NCI-H187 (cell line): ENCODE measurements at regions not wholly inside any gene's neighbourhood (a gene's known extent, or its start where the extent isn't known, plus 50 kb on each side); places are given as distances from the start of the nearest gene placed in this dataset.

Experiments
- DNase-seq, 2 experiments: peaks; one replicate each; lab custom pipeline; 2025; lab: John Stamatoyannopoulos, UW

- no peak for DNase-seq
Observed at GRCh38 chr1:5750186-5751162, 241.8 kb downstream of the NPHP4 start.

- DNase-seq, result no peak
Observed at GRCh38 chr1:5748286-5749225, 243.7 kb downstream of the NPHP4 start.

- DNase-seq, result no peak
Observed at GRCh38 chr1:5747426-5748285, 244.6 kb downstream of the NPHP4 start.

DNA sequence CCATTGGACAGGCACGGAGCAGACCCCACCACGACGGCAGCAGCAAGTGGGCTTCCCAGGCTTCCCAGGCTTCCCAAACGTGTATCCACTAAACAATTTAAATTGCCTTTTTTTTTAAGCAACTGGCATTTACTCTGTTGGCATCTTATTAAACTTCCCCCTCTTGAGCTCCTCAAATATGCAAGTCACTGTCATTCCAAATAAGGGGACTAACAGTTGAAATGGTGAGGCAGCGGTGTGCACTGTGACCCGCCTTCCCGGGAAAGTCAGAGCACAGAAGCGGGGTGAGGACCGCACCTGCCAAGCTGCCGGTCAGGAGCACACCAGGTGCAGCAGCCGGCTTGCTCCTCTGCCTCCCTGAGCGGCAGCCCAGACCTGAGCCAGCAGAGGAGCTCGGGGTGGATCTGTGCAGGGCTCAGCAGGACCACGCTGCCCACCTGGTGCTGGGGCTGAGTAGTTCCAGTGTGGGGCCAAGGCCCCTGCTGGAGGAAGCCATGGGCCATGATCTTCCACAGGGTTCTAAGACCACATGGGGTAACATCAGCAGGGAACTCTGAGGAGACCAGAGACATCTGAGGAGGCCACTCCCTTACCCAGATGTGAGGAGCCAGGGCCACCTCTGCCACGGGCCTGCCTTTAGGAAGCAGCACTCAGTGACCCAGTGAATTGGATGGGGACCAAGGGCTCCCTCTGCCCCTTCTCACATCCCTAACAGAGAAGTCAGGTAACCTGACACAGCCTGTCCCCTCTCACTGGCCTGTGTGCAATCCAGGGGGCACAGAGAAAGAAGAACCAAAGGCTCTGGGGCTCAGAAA, 245.4 kb downstream of the NPHP4 start:
- DNase-seq, result no peak

DNA sequence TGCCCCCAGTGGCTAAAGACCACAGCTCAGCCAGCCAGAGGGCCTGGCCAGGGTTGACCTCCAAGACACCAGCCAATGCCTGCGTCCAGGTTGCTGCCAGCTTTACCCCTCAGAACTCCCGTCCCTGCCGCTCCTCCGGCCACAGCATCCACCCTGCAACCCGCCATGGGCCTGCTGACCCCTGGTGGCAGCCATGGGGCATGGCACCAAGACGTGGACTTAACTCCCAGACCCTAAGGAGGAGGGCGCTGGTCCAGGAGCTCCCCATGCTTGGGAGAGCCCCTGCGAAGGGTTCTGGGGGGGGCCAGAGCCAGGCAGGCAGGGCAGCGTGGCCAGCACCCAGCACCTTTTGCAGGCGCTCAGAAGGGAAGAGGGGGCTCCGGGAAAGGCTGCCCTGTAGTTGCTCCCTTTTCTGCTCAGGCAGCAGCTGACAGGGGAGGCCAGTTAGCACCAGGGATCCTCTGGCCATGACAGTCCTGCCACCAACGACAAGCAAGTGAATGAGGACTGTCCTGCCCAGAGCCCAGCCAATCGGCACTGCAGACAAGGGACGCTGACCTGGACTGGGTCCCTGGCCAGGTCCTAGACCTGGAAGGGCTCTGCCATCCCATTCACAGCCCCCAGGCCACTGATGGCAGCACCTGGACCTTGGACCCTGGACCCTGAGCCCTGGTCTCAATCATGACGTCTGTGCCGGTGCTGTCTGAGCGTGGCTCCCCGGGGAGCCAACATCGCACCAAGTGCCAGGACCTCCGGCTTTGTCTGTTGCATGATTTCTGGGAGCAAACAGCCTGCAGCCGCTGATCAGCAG, 246.2 kb downstream of the NPHP4 start:
- peak in 1 of 2 experiments; percentile 50 for DNase-seq

DNA sequence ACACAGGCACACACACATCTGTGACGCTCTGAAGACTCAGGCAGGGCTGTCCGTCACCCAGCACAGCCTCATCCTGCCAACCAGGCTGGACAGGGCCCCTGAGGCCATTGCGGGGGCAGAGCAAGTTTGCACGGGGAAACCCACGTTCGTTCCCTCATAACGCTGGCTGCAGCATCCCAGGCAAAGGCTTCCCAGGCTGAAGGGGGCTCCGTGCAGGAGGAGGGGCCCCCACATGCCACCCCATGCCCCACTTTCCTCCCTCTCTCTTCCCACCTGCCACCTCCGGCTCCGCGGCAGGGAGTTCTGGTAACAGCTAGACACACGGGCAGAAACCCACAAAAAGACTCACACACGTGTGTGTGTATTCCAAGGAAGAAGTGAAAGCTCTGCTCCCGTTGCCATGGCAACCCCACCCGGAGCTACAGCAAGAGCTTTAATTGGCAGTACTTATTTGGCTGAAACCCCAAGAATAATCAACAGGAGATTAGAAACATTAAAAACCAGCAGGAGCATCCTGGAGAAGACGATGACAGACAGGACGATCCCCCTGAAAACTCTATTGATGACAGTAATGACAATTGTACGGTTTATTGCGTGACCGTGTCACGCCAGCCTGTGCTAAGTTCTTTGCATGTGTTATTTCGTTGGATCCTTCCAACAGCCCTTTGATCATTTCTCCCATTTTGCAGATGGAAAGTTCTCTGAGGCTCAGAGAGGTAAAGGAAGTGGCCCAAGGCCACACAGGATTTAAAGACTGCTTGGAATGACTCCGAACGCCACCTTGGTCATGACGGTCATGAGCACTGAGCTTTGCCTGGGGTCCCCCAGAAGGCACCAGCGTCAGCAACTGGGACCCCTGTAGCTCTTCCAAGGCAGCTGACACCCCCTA, 247.1 kb downstream of the NPHP4 start:
- DNase-seq, result no peak

- no peak for DNase-seq
Observed at GRCh38 chr1:5744341-5744740, 247.9 kb downstream of the NPHP4 start.

- DNase-seq, result no peak
Observed at GRCh38 chr1:5743435-5744095, 248.7 kb downstream of the NPHP4 start.

- DNase-seq, result no peak
Observed at GRCh38 chr1:5742801-5743200, 249.4 kb downstream of the NPHP4 start.

DNA sequence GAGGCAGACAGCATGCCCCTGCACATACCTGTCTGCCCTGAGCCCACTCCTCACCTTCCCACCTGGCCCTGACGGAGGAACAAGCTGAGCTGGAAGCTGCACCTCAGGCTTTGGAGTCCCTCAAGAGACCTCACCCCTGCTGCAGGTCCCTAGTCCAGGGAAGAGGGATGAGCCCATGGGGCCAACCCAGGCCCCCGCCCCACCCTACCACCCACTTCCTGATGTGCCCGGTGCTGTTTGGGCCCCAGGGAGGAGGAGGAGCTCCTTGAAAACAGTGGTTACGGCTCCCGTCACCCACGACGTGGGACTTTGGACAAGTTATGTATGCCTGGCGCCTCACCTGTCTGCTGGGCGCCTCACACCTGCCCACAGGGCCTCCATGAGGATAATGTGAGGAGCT, 250.2 kb downstream of the NPHP4 start:
- DNase-seq, result no peak

DNA sequence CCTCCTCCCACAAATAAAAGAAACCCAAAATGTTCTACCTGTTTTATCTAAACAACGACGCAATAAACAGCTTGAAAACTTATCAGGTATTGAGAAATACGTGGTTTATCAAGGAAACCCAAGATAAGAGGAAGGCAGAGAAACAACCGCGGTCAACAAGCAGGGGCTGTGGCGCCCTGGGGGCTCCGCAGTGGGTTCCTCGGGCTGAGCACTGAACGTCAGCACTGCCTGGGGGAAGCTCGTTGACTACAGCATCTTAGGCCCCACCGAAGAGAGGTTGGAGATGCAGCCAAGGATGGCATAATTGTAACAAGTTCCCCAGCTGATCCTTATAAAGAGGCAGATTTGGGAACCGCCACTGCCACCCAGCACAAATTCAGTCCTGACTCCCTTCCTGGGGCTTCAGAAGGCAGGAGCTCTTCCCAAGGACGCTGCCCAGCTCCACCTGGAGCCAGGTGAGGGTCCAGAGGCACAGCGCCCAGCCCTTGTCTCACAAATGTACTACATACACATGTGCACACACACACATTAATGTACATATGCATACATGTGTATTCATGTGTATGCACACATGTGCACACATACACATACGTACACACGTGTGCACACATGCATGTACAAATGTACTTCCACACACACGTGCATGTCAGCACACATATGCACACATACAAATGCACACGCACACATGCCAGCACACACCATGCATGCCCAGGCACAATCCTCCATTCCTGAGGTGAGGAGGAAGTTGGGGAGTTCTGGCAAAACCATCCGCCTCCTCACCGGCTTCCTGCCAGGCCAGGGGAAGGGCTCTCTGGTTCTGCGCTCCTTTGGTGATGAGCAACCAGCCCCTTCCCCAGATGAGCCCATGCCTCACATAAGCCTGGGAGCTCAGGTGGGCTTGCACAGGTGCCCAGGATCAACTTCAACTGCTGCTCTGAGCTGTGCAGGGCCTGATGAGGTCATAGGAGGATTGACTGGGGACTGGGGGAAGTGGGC, 251.1 kb downstream of the NPHP4 start:
- no peak for DNase-seq

- DNase-seq, result no peak
Observed at GRCh38 chr1:5740450-5740849, 251.8 kb downstream of the NPHP4 start.

DNA sequence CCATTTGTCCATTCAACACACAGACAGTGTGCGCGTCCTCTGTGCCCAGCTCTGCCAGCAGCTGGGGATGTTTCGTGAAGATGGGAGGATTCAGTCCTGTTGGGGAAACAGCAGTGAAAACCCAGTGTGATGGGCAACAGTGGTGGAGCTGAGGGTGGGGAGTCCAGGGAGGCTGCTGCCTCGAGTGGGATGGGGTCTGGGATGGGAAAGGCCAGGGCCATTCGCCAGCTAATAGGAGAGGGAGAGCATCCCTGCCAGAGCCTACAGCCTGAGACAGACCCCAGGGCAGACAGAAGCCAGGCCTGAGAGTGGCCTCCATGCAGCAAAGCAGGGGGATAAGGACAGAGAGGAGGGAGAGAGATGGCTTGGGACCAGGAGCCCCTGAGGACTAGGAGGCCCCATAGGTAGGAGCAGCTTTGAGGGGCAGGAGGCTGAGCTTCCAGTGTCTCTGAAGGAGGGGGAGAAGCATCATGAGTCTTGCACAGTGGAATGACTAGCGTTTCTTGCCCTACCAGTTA, 252.6 kb downstream of the NPHP4 start:
- DNase-seq, result no peak

- DNase-seq, result no peak
Observed at GRCh38 chr1:5738911-5739462, 253.2 kb downstream of the NPHP4 start.

DNA sequence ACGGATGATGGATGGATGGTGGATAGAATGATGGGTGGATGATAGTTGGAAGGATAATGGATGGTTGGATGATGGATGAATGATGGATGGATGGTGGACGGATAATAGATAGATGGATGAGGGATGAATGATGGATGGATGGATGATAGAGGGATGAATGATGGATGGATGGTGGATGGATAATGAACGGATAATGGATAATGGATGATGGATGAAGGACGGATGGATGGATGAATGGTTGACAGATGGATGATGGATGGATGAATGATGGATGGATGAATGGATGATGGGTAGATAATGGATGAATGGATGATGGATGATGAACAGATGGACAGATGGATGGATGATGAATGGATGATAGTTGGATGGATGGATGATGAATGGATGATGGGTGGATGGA, 255.1 kb downstream of the NPHP4 start:
- DNase-seq, result no peak

DNA sequence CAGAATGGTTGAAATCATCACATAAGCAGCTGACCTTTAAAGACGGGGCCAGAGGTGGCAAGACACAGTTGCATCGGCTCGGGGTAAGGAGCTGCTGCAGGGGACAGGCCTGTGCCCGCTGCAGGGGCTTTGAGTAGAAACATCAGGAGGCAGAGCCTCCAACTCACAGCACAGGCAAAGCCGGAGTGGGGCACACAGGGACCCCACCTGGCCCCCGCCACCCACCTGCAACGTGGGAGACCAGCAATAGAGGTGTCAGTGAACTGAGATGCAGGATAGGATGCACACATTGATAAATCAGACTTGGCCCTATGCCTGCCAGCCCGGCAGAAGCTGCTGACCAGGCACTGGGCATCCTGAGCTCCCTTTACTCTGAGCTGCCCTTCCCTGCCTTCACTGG, 257.2 kb downstream of the NPHP4 start:
- DNase-seq, result no peak

- DNase-seq, result no peak
Observed at GRCh38 chr1:5734414-5734813, 257.8 kb downstream of the NPHP4 start.
